LNCAP (cell line): ENCODE measurements at regions not wholly inside any gene's neighbourhood (a gene's known extent, or its start where the extent isn't known, plus 50 kb on each side); places are given as distances from the start of the nearest gene placed in this dataset.

Experiments used
- TF ChIP-seq, protein P1 (sequence below): fragments of 450-650 bp; IDR thresholded peaks from 2 replicates; pipeline ENCODE4 v1.5.1; 2017; ENCODE audit warnings: mild to moderate bottlenecking

DNA sequence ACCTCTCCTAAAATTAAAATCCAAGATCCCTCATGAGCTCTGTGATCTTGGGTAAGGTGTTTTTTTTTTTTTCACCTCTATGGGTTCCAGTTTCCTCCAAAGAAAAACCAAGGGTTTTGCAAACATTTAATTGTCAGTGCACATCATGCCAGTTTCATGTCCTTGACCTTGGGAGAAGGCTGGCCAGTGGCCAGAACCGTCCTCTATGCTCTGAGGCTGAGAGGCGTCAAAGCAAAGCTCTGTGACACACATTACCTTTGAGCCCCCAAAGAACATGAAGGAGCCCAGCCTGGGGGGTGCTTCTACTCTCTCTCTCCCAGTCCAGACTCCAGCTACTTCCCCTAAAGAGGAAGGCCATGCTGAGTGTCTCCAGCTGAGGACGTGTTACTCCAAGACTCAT, 145.5 kb upstream of the TMEM132C start:
- TF ChIP-seq, protein P1, sequence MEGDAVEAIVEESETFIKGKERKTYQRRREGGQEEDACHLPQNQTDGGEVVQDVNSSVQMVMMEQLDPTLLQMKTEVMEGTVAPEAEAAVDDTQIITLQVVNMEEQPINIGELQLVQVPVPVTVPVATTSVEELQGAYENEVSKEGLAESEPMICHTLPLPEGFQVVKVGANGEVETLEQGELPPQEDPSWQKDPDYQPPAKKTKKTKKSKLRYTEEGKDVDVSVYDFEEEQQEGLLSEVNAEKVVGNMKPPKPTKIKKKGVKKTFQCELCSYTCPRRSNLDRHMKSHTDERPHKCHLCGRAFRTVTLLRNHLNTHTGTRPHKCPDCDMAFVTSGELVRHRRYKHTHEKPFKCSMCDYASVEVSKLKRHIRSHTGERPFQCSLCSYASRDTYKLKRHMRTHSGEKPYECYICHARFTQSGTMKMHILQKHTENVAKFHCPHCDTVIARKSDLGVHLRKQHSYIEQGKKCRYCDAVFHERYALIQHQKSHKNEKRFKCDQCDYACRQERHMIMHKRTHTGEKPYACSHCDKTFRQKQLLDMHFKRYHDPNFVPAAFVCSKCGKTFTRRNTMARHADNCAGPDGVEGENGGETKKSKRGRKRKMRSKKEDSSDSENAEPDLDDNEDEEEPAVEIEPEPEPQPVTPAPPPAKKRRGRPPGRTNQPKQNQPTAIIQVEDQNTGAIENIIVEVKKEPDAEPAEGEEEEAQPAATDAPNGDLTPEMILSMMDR: no peak

DNA sequence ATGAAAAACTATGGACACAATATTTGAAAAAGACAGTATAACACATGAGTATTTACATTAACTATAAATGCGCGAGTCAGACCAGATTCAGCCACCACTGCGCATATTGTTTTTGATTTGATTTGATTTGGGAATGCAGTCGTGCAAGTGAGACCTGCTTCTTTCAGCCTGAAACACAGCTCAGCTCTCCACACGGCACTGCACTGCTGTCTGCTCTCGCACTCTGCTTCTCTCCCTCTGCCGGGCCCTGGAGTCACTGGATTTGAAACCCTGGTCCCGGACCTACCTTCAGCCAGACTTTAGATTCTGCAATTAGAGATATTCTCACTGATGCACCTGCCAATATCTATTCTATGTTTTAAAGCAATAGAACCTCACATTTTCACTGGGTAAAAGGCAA, 143.9 kb upstream of the TMEM132C start:
- TF ChIP-seq, protein P1: no peak

DNA sequence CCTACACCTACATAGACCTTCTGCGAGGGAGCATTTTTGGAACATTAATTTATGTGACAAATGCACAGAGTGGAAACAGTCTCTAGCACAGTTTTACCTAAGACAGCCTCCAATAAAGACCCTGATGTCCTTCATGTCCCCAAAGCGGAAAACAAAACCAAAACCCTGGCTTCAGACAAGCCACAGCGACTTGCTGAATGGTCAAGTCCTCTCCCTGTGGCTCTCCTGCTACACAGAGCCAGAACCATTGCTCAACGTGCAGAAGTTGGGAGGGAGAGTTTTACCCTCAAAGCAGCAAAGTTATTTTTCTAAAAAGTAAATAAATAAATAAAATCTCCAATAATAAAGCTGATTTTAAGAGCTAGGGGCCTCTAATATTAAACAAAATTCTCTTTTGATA, 135.0 kb upstream of the TMEM132C start:
- TF ChIP-seq, protein P1: no peak

DNA sequence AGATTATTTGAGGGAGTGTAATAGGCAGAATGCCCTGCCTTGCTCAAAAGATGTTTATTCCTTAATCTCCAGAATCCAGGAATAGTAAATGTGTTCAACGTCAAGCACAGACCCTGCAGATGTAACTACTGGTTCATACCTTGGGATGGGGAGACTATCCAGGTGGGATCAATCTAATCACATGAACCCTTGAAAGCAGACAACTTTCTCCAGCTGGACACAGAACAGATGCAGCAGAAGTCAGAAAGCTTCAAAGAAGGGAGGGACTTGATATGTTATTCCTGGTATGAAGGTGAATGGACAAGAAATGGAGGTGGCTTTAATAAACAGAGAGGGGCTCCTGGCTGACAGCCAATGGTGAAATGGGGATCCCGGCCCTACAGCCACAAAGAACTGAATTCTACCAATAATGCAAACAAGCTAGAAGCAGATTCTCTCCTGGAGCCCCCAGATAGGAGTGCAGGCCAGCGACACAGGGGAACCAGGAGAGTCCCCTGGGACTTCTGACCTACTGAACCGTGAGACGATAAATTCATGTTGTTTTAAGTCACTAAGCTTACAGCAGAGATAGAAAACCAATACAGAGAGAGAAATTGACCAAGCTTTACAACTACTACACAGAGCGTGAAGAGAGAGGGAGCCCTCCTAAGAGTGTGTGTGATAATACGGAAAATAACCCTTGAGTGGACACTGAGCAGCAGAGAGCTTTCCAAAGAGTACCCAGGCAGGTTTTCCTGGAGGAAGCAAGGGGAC, 133.5 kb upstream of the TMEM132C start:
- TF ChIP-seq, protein P1: no peak

DNA sequence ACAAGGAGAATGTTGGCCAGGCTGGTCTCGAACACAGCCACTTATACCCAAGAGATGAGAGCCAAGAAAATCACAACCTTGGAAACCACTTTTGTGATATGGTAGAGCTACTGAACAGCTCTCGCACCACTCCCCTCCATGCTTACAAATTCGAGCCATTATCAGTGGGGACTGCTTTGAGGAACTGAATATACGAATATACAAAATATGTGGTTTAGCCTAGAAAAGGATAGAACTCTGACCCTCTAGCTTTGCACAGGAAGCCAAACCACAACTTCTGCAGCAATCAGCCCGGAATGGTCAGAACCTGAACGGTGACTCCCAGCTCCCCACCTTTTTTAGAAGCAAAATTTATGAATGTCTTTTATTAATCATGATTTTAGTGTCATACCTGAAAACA, 129.8 kb upstream of the TMEM132C start:
- TF ChIP-seq, protein P1: no peak

DNA sequence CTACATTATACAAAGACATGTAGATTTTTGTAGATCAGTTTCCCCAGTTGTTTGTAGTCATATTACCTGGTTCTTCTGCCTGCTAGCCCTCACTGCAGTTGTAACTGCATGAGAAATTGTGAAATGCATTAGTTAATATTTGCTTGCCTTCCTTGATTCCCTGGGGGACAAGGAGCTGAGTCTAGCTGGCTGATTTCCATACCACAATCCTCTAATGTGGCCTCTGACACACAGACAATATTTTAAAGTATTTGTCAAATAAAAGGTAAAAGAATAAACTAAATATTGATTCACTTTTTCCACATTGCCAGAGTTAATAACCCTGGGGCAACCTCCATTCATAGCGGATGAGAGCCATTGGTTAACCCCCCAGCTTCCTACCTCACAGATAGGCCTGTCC, 128.8 kb upstream of the TMEM132C start:
- TF ChIP-seq, protein P1: no peak

DNA sequence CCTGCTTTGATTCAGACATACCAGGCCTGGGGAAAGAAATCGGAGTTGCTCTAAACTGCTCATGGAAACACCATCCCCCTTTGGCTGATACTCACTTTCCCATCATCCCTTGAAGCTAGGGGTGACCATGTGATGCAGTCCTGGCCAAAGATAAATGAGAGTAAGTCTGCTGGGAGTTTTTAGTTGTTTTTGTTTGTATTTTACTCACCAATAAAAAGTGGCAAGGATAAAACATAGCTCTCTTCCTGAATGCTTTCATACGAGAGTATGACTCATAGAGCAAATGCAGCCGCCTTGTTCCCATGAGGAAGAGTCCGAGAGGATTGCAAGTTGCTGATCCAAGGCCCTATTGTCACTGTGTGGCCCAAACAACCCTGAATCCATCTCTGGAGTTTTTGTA, 126.4 kb upstream of the TMEM132C start:
- TF ChIP-seq, protein P1: no peak

DNA sequence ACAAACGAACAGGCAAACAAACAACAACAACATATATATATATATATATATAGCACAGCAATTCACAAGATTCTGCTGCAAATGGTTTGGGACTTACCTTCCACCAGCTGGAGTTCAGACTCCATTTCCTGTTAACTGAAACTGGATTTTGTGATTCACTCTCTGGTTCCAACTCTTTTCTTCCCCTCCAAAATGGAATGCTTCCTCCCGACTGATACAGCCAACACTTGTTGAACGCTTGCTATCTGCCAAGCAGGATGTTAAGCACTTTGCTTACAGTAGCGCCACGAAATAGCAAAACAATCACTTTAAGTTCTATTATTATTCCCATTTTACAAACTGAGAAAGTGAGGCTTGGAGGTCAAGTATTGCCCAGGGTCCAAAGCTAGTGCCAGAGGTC, 116.0 kb upstream of the TMEM132C start:
- TF ChIP-seq, protein P1: no peak
